H1 (cell line): ENCODE measurements at regions not wholly inside any gene's neighbourhood (a gene's known extent, or its start where the extent isn't known, plus 50 kb on each side); places are given as distances from the start of the nearest gene placed in this dataset.

ENCODE experiments used
- BCL11A ChIP-seq, 2 experiments: IDR thresholded peaks; one replicate each; pipeline ENCODE4 v1.6.1; 2011; ENCODE audit warnings: low read depth in 2 of 2, low read length in 2 of 2, mild to moderate bottlenecking in 2 of 2
- BRCA1 ChIP-seq: IDR thresholded peaks from 2 replicates; pipeline ENCODE4 v1.6.1; 2012; ENCODE audit warnings: low read depth, low read length, improper control_type of control experiment
- CEBPB ChIP-seq: IDR thresholded peaks from 2 replicates; pipeline ENCODE4 v1.6.1; 2012; ENCODE audit warnings: low read depth, low read length
- CHD2 ChIP-seq: IDR thresholded peaks from 2 replicates; pipeline ENCODE4 v1.6.1; 2012; ENCODE audit warnings: low read length, improper control_type of control experiment
- EP300 ChIP-seq, 2 experiments: IDR thresholded peaks; 1 replicate in 1 of 2; 2 replicates in 1 of 2; pipeline ENCODE4 v1.6.1; 2011 to 2012; ENCODE audit warnings: low read depth in 2 of 2, low read length in 2 of 2, mild to moderate bottlenecking in 2 of 2, borderline replicate concordance in 1 of 2, inconsistent platforms in 1 of 2, moderate library complexity in 1 of 2
- GTF2F1 ChIP-seq: IDR thresholded peaks from 2 replicates; pipeline ENCODE4 v1.6.1; 2012; ENCODE audit warnings: low read depth, low read length, improper control_type of control experiment, borderline replicate concordance
- HDAC2 ChIP-seq, 2 experiments: fragments of 300-600 bp in 1 of 2; sonication (generic) in 1 of 2; IDR thresholded peaks; 2 replicates each; pipeline ENCODE4 v1.6.1; 2011 to 2012; ENCODE audit warnings: low read depth in 2 of 2, low read length in 2 of 2, mild to moderate bottlenecking in 2 of 2, moderate library complexity in 2 of 2, borderline replicate concordance in 1 of 2, inconsistent platforms in 1 of 2
- KDM5A ChIP-seq: fragments of 200-600 bp; IDR thresholded peaks from 2 replicates; pipeline ENCODE4 v1.7.1; 2012; ENCODE audit warnings: mild to moderate bottlenecking, low read length, inconsistent platforms, mixed read lengths
- PHF8 ChIP-seq: fragments of 200-600 bp; sonication (generic); conservative IDR thresholded peaks from 2 replicates; pipeline ENCODE4 v1.7.1; 2012; ENCODE audit warnings: low read depth, mild to moderate bottlenecking, inconsistent platforms, low read length, moderate library complexity
- POLR2A ChIP-seq, 2 experiments: IDR thresholded peaks; 1 replicate in 1 of 2; 2 replicates in 1 of 2; pipeline ENCODE4 v1.6.1; 2011; ENCODE audit warnings: low read depth in 2 of 2, low read length in 2 of 2, mild to moderate bottlenecking in 2 of 2; ENCODE audit errors: control extremely low read depth in 1 of 2
- RAD21 ChIP-seq, 2 experiments: IDR thresholded peaks in 1 of 2; conservative IDR thresholded peaks in 1 of 2; 2 replicates each; pipeline ENCODE4 v1.6.1; 2011; ENCODE audit warnings: low read depth in 2 of 2, low read length in 2 of 2, improper control_type of control experiment in 1 of 2, inconsistent platforms in 1 of 2, mild to moderate bottlenecking in 1 of 2, moderate library complexity in 1 of 2
- RFX5 ChIP-seq: IDR thresholded peaks from 2 replicates; pipeline ENCODE4 v1.6.1; 2011; ENCODE audit warnings: low read depth, low read length, improper control_type of control experiment, borderline replicate concordance
- RNF2 ChIP-seq: fragments of 200-900, 300-1000 bp; sonication (generic); IDR thresholded peaks from 2 replicates; pipeline ENCODE4 v1.7.1; 2016; ENCODE audit warnings: borderline replicate concordance, low read depth, mild to moderate bottlenecking, antibody characterized with exemption, low read length; ENCODE audit not compliant: poor library complexity, severe bottlenecking; ENCODE audit errors: missing control alignments
- RXRA ChIP-seq: IDR thresholded peaks from 2 replicates; pipeline ENCODE4 v1.6.1; 2011; ENCODE audit warnings: low read depth, mild to moderate bottlenecking, low read length, moderate library complexity; ENCODE audit not compliant: insufficient read depth
- TF ChIP-seq, protein P1 (sequence below): IDR thresholded peaks from 2 replicates; pipeline ENCODE4 v1.6.1; 2011; ENCODE audit warnings: low read length, improper control_type of control experiment

DNA sequence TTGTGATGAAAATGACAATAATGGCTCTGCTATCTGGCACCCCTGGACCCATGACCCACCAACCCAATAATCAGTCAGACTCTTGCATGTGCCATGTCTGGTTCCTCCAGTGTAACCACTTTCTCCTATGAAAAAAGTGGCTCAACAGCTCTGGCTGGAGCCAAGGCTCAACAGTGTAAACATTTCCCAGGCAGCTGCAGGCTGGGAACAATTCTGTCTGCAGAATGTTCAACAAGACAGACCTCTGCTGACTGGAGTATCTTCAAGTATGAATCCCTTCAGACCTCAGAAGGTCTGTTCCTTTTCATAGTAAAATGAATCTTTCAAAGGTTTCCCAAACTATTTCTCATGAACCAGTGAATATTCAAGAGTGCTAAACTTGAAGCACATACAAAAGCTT is 410.1 kb upstream of the HTR2A start (continued):
- no peak for TF ChIP-seq RXRA
- TF ChIP-seq BRCA1 = no peak
- TF ChIP-seq RNF2 = no peak
- TF ChIP-seq POLR2A (IDR thresholded peaks at IDR 0.05; ENCODE audit: control extremely low read depth in 1 of 2, low read depth in 2 of 2, low read length in 2 of 2) = no peak
- TF ChIP-seq, protein P1, sequence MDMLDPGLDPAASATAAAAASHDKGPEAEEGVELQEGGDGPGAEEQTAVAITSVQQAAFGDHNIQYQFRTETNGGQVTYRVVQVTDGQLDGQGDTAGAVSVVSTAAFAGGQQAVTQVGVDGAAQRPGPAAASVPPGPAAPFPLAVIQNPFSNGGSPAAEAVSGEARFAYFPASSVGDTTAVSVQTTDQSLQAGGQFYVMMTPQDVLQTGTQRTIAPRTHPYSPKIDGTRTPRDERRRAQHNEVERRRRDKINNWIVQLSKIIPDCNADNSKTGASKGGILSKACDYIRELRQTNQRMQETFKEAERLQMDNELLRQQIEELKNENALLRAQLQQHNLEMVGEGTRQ = no peak
- no peak for TF ChIP-seq HDAC2 (IDR thresholded peaks at IDR 0.05; ENCODE audit: borderline replicate concordance in 1 of 2, low read depth in 2 of 2, low read length in 2 of 2)
- no peak for TF ChIP-seq RAD21 (IDR thresholded peaks at IDR 0.05 in 1 of 2, conservative IDR thresholded peaks at IDR 0.05 in 1 of 2; ENCODE audit: low read depth in 2 of 2, low read length in 2 of 2)
- no peak for TF ChIP-seq EP300 (IDR thresholded peaks at IDR 0.05; ENCODE audit: borderline replicate concordance in 1 of 2, low read depth in 2 of 2, low read length in 2 of 2)
- no peak for TF ChIP-seq BCL11A (IDR thresholded peaks at IDR 0.05; ENCODE audit: low read depth in 2 of 2, low read length in 2 of 2)
- TF ChIP-seq GTF2F1 = no peak
- no peak for TF ChIP-seq CEBPB
- no peak for TF ChIP-seq CHD2
- TF ChIP-seq PHF8 = no peak
- no peak for TF ChIP-seq KDM5A
- TF ChIP-seq RFX5 = no peak
